Naive thymus-derived CD4-positive, alpha-beta T cell (primary cell): ENCODE measurements at regions not wholly inside any gene's neighbourhood (a gene's known extent, or its start where the extent isn't known, plus 50 kb on each side); places are given as distances from the start of the nearest gene placed in this dataset.

Experiments used
- ATAC-seq: fragments of 150-1000 bp; cut with Tn5 transposase; 2 replicates; pipeline ENCODE4 v1.10.0; 2021; ENCODE audit warnings: mild to moderate bottlenecking, moderate library complexity
- CTCF ChIA-PET: fragments of 350-600 bp; sonication (Branson Sonifier 250); formaldehyde crosslinking; loops from one replicate; lab custom pipeline; 2021; ENCODE audit warnings: antibody characterized with exemption; lab: Charles Lee
- POLR2A ChIA-PET: fragments of 350-600 bp; sonication (Branson Sonifier 250); formaldehyde crosslinking; loops from one replicate; lab custom pipeline; 2021; ENCODE audit warnings: antibody characterized with exemption, inconsistent platforms; lab: Charles Lee
- DNase-seq, 9 donors: peaks; one replicate each; pipeline versions ENCODE4 v3.0.0 to v3.0.0-alpha.2; 2020 to 2022; ENCODE audit warnings: mixed read lengths in 1 of 9
- H3K27ac ChIP-seq: one replicate; pipeline ENCODE4 v1.7.0; 2013; ENCODE audit warnings: mild to moderate bottlenecking, low read depth, low read length, moderate library complexity
- H3K27me3 ChIP-seq, 2 donors: one replicate each; pipeline ENCODE4 v1.7.0; 2013; ENCODE audit warnings: low read length in 2 of 2, mild to moderate bottlenecking in 2 of 2, moderate library complexity in 2 of 2; ENCODE audit not compliant: control insufficient read depth in 2 of 2, insufficient read depth in 2 of 2
- H3K36me3 ChIP-seq, 3 experiments: 1 replicate in 2 of 3; 2 replicates in 1 of 3; pipeline ENCODE4 v1.7.0; 2013; ENCODE audit warnings: low read length in 3 of 3, mild to moderate bottlenecking in 3 of 3, moderate library complexity in 1 of 3; ENCODE audit not compliant: insufficient read depth in 3 of 3, control insufficient read depth in 2 of 3
- H3K4me1 ChIP-seq, 2 donors: one replicate each; pipeline ENCODE4 v1.7.0; 2013; ENCODE audit warnings: low read length in 2 of 2, mild to moderate bottlenecking in 2 of 2, moderate library complexity in 1 of 2; ENCODE audit not compliant: control insufficient read depth in 2 of 2, insufficient read depth in 2 of 2
- H3K4me3 ChIP-seq: 2 replicates; pipeline ENCODE4 v1.7.0; 2013; ENCODE audit warnings: mild to moderate bottlenecking, low read length
- H3K9me3 ChIP-seq, 3 experiments: 1 replicate in 2 of 3; 2 replicates in 1 of 3; pipeline ENCODE4 v1.7.0; 2013; ENCODE audit warnings: low read length in 3 of 3; ENCODE audit not compliant: control insufficient read depth in 2 of 3
- H3K27ac Mint-ChIP-seq, 9 donors: one replicate each; pipeline ENCODE4 v1.8.0; 2020 to 2022; ENCODE audit warnings: mixed read lengths in 9 of 9, mild to moderate bottlenecking in 8 of 9, moderate library complexity in 5 of 9, inconsistent platforms in 2 of 9
- H3K27me3 Mint-ChIP-seq, 5 donors: one replicate each; pipeline ENCODE4 v1.8.0; 2021 to 2022; ENCODE audit warnings: mixed read lengths in 5 of 5, mild to moderate bottlenecking in 1 of 5
- H3K36me3 Mint-ChIP-seq, 5 donors: one replicate each; pipeline ENCODE4 v1.8.0; 2020 to 2022; ENCODE audit warnings: mixed read lengths in 5 of 5, mild to moderate bottlenecking in 3 of 5, inconsistent platforms in 1 of 5
- H3K4me1 Mint-ChIP-seq, 7 donors: one replicate each; pipeline ENCODE4 v1.8.0; 2020 to 2022; ENCODE audit warnings: mixed read lengths in 7 of 7, mild to moderate bottlenecking in 3 of 7, inconsistent platforms in 1 of 7
- H3K4me3 Mint-ChIP-seq, 10 donors: one replicate each; pipeline ENCODE4 v1.8.0; 2020 to 2022; ENCODE audit warnings: mild to moderate bottlenecking in 10 of 10, mixed read lengths in 10 of 10, moderate library complexity in 6 of 10, inconsistent platforms in 2 of 10
- H3K9me3 Mint-ChIP-seq, 11 donors: one replicate each; pipeline ENCODE4 v1.8.0; 2020 to 2022; ENCODE audit warnings: mixed read lengths in 11 of 11, mild to moderate bottlenecking in 4 of 11, inconsistent platforms in 1 of 11, moderate library complexity in 1 of 11
- intact Hi-C, 2 donors: fragments of 100-400 bp; cut with micrococcal nuclease; formaldehyde crosslinking; loops; one replicate each; pipeline ENCODE4 v1.15.1; 2023

DNA sequence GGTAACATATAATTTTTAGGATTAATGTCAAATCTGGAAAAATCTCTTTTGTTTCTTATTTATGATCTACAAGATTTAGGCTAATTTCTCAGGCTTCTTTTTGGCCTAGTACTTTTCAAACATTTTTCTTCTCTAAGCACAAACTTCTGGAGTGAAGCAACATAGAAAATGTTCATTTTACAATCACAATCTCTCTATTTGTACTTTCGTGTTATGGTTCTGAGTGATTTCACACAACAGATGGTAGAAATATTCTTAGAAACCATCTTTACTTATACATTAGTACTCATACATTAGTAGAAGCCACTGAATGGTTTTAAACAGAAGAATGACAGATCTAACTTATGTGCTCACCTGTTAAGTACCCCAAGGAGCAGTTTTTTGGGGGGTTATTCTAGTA, 106.3 kb upstream of the ANO3 start:
- ChIA-PET POLR2A (no interaction called here), CTCF (no interaction called here)
- H3K4me1 Mint-ChIP-seq: no peaks in the 10 kb centered on the region
- Histone ChIP-seq H3K9me3 (peaks cover 0 to 4% (median 0%) of the 10 kb centered on the region in 3 experiments), H3K4me3 (no peak overlapping the region), H3K27me3 (no peaks in the 10 kb centered on the region), H3K27ac (no peak overlapping the region), H3K4me1 (no peaks in the 10 kb centered on the region), H3K36me3 (no peaks in the 10 kb centered on the region)
- DNase-seq (no peak), ATAC-seq (no peak)
- no peak overlapping the region for H3K4me3 Mint-ChIP-seq
- peaks cover 0 to 9% (median 4%) of the 10 kb centered on the region in 11 donors for H3K9me3 Mint-ChIP-seq
- no peaks in the 10 kb centered on the region for H3K27me3 Mint-ChIP-seq
- H3K36me3 Mint-ChIP-seq: no peaks in the 10 kb centered on the region
- H3K27ac Mint-ChIP-seq: no peak overlapping the region
- intact Hi-C loops: no loop called here

DNA sequence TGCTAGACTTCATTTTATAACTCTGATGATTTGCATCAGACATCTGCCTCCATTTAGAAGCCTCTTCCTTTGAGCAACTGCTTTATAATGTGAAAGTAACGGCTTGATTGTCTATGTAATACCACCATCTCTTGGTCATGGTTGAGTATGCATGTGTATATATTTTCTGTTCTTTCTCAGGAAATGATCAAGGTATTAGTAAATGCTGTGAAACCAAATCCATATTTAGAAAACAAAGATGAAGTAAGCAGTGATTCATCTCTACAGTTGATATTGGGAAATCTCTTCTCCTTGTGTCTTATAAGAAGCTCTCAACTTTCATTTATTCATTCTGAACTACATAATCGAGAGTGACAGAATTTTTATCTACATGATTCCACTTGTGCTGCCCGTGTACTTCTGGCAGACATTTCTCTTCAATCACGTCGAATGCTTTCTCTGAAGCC, 104.6 kb upstream of the ANO3 start:
- POLR2A ChIA-PET: no interaction called here
- no peak for DNase-seq
- Mint-ChIP-seq H3K27ac (no peak overlapping the region), H3K36me3 (no peaks in the 10 kb centered on the region), H3K27me3 (no peaks in the 10 kb centered on the region), H3K9me3 (peaks cover 0 to 12% (median 2%) of the 10 kb centered on the region in 11 donors), H3K4me1 (no peaks in the 10 kb centered on the region), H3K4me3 (no peak overlapping the region)
- H3K36me3 ChIP-seq: no peaks in the 10 kb centered on the region
- CTCF ChIA-PET: no interaction called here
- no peak overlapping the region for H3K27ac ChIP-seq
- no peaks in the 10 kb centered on the region for H3K27me3 ChIP-seq
- ATAC-seq: no peak
- H3K9me3 ChIP-seq: peaks cover 0 to 2% (median 0%) of the 10 kb centered on the region in 3 experiments
- H3K4me3 ChIP-seq: no peak overlapping the region
- intact Hi-C loops: no loop called here
- no peaks in the 10 kb centered on the region for H3K4me1 ChIP-seq

DNA sequence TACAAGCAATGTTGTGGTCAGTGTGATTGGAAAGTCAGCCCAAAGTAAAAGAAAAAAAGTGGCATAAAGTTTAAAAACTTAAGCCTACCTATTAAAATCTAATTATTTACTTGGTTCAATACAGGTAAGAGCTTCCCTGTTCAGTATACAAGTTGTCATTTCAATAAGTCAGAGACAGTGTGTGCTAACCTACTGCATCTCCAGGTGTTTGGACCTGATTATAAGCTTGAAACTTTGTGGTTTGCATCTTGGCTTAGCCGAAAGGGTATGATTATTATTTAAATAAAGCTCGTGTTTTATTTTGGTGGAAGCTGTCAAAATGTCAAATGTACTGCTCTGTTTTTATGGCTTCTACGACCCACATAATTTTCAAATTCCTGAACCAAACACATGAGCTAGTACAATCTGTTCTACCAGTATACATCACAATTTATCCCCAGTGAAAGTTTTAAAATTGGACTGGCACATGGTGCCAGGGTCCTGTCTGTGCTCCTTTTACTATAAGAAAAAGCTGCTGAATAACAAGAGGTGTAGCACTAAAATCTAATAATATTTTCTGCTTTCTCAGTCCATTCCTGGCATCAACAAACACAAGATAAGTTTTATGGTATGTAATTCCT, 103.9 kb upstream of the ANO3 start:
- Mint-ChIP-seq H3K4me3 (no peak overlapping the region), H3K36me3 (no peaks in the 10 kb centered on the region), H3K9me3 (peaks cover 0 to 14% (median 2%) of the 10 kb centered on the region in 11 donors), H3K27ac (no peak overlapping the region), H3K4me1 (no peaks in the 10 kb centered on the region), H3K27me3 (no peaks in the 10 kb centered on the region)
- no peak for DNase-seq
- Histone ChIP-seq H3K27me3 (no peaks in the 10 kb centered on the region), H3K4me3 (no peak overlapping the region), H3K4me1 (no peaks in the 10 kb centered on the region), H3K36me3 (no peaks in the 10 kb centered on the region), H3K9me3 (no peaks in the 10 kb centered on the region), H3K27ac (no peak overlapping the region)
- intact Hi-C loops: no loop called here
- ATAC-seq: no peak
- ChIA-PET POLR2A (no interaction called here), CTCF (interaction anchor here (0.6 kb wide), 1 partner anchor 162 kb away, joined by 3 read pairs; no protein-coding TSS in a partner anchor)

DNA sequence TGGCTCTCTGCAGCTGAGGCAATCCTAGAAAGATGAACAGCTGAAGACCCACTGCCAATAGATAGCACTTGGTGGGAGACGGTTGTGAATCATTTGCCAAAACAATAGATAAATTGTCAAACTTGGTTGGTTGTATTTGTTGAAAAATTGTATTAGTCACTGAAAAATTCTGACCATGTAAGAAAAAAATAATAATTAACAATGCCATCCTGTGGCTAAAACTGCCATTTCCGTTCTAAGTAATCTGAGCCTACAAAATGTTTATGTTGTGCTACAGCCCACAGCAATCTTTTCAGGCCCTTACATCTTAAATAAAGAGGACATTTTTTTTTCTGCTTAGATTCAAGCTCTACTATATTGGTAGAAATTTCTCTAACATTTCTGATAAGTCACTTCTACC, 103.2 kb upstream of the ANO3 start:
- Histone ChIP-seq H3K4me1 (no peaks in the 10 kb centered on the region), H3K27ac (no peak overlapping the region), H3K36me3 (no peaks in the 10 kb centered on the region), H3K9me3 (no peaks in the 10 kb centered on the region), H3K4me3 (no peak overlapping the region), H3K27me3 (no peaks in the 10 kb centered on the region)
- ChIA-PET CTCF (interaction anchor here (0.6 kb wide), 2 partner anchors 10 to 161 kb away, joined by 3 read pairs; no protein-coding TSS in a partner anchor), POLR2A (no interaction called here)
- H3K36me3 Mint-ChIP-seq: no peaks in the 10 kb centered on the region
- intact Hi-C loops: no loop called here
- H3K27ac Mint-ChIP-seq: no peak overlapping the region
- H3K9me3 Mint-ChIP-seq: peaks cover 0 to 14% (median 2%) of the 10 kb centered on the region in 11 donors
- H3K27me3 Mint-ChIP-seq: no peaks in the 10 kb centered on the region
- no peaks in the 10 kb centered on the region for H3K4me1 Mint-ChIP-seq
- ATAC-seq (no peak), DNase-seq (no peak)
- H3K4me3 Mint-ChIP-seq: no peak overlapping the region

DNA sequence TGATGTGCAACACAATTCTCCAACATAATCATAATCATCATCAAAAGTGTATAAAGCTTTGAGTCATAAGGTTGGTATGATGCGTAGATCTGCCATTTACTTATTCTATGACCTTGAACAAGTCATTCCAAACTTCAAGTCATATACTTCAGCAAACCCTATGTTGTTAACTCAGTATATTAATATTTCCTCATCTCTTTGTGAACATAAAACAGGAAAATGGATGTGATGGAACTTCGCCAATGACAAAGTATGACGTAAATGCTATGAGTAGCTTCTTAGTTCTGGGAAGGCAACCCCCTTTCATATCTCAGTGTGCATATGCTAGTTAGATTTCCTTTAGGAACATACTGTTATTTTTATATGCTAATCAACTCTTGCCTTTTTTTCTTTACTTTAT, 102.7 kb upstream of the ANO3 start:
- Mint-ChIP-seq H3K36me3 (no peaks in the 10 kb centered on the region), H3K27me3 (no peaks in the 10 kb centered on the region), H3K27ac (no peak overlapping the region), H3K4me1 (no peaks in the 10 kb centered on the region), H3K9me3 (peaks cover 0 to 11% (median 2%) of the 10 kb centered on the region in 11 donors), H3K4me3 (no peak overlapping the region)
- POLR2A ChIA-PET: no interaction called here
- Histone ChIP-seq H3K4me1 (no peaks in the 10 kb centered on the region), H3K4me3 (no peak overlapping the region), H3K27me3 (no peaks in the 10 kb centered on the region), H3K9me3 (no peaks in the 10 kb centered on the region), H3K36me3 (no peaks in the 10 kb centered on the region), H3K27ac (no peak overlapping the region)
- ATAC-seq (no peak), DNase-seq (no peak)
- CTCF ChIA-PET: interaction anchor here (0.6 kb wide), 1 partner anchor 10 kb away, joined by 3 read pairs; no protein-coding TSS in a partner anchor
- intact Hi-C loops: no loop called here

DNA sequence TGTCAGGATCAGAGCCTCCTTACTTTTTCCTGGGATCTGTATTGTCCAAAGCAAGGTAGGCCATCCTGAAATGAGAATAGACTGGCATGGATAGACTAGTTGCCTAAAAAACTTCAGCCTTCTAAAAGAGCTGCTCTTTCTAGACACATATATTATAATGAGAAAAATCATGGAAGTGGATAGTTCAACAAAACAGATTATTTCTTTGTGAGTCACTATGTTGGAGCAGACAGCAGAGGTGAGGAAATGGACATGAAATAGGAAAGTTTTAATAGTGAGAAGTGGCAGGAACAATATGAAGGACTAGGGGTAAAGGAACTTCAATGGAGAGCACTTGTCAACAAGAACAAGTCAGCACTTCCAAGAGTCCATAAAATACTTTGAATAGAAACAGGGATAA, 101.9 kb upstream of the ANO3 start:
- ChIA-PET CTCF (no interaction called here), POLR2A (no interaction called here)
- Mint-ChIP-seq H3K4me3 (no peak overlapping the region), H3K36me3 (no peaks in the 10 kb centered on the region), H3K27ac (no peak overlapping the region), H3K4me1 (no peaks in the 10 kb centered on the region), H3K27me3 (no peaks in the 10 kb centered on the region), H3K9me3 (peaks cover 0 to 8% (median 2%) of the 10 kb centered on the region in 11 donors)
- ATAC-seq (no peak), DNase-seq (no peak)
- Histone ChIP-seq H3K27ac (no peak overlapping the region), H3K4me3 (no peak overlapping the region), H3K27me3 (no peaks in the 10 kb centered on the region), H3K4me1 (no peaks in the 10 kb centered on the region), H3K36me3 (no peaks in the 10 kb centered on the region), H3K9me3 (no peaks in the 10 kb centered on the region)
- intact Hi-C loops: no loop called here

DNA sequence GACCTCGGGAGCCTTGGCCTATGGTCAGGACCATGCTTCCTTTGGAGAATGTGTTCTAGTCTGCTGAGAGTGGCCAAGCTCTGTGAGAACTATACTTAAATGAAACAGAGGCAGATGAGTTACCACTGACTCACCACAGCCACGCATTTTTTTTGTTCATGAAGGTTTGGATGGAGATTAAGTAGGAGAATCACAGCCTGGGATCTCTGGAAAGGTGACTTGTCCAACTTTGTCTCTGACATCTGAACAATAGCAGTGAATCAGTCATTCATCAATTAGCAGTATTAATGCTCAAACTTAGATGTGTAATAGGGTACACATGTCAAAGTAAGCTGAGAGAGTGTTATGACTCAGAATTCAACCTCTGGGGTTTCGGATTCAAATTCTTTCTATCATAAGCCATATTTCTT, 100.7 kb upstream of the ANO3 start:
- H3K9me3 ChIP-seq: no peaks in the 10 kb centered on the region
- Mint-ChIP-seq H3K36me3 (no peaks in the 10 kb centered on the region), H3K4me3 (no peak overlapping the region), H3K27ac (no peak overlapping the region), H3K27me3 (no peaks in the 10 kb centered on the region), H3K4me1 (no peaks in the 10 kb centered on the region), H3K9me3 (peaks cover 0 to 8% (median 2%) of the 10 kb centered on the region in 11 donors)
- ATAC-seq: no peak
- intact Hi-C loops: no loop called here
- no peak overlapping the region for H3K4me3 ChIP-seq
- no peaks in the 10 kb centered on the region for H3K27me3 ChIP-seq
- no peaks in the 10 kb centered on the region for H3K36me3 ChIP-seq
- H3K4me1 ChIP-seq: no peaks in the 10 kb centered on the region
- DNase-seq: no peak
- no peak overlapping the region for H3K27ac ChIP-seq
- ChIA-PET POLR2A (no interaction called here), CTCF (no interaction called here)
